NCI-H526 treated with DMSO at 0.1 percent for 48 hours (cell line): ENCODE measurements at regions not wholly inside any gene's neighbourhood (a gene's known extent, or its start where the extent isn't known, plus 50 kb on each side); places are given as distances from the start of the nearest gene placed in this dataset.

Source experiments
- DNase-seq: peaks from one replicate; lab custom pipeline; 2025; lab: John Stamatoyannopoulos, UW

DNA sequence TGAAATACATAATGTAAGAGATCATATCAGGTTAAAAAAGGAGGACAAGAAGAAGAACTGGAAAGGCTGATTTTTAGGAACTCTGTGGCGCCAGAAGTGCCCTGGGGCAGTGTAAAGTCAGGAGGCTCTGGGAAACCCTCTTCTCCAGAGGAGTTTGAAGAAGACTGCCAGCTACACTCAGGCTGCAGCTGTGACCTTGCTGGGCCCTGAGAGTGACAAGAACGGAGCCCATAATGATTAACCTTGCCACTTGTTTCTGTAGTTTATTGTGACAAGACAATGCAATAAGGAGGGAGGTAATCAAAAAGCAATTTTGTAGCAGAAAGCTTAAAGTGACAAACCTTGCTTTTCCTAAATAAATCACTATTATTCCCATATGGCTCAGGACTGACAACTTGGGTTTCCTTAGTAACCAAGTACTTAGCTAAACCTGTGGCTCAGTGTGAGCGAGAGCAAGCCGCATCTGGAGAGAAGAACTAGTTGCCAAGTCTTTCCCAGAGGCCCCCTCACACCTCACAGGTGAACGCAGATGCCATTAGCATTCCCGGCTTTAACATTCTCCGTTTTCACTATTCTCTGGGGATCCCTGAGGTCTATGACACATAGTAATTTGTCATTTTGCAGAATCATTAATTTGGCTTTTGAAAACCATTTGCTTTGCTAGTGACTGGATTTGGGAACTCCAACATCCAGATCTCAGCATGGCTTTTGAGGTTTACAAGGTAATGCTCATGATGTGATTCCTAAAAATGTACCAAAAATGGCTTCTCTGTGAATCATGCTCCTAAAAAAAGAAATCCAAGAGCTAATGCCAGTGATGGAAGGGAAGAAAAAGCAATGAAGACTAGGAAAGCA, 115.9 kb downstream of the OMA1 start:
- DNase-seq: no peak

DNA sequence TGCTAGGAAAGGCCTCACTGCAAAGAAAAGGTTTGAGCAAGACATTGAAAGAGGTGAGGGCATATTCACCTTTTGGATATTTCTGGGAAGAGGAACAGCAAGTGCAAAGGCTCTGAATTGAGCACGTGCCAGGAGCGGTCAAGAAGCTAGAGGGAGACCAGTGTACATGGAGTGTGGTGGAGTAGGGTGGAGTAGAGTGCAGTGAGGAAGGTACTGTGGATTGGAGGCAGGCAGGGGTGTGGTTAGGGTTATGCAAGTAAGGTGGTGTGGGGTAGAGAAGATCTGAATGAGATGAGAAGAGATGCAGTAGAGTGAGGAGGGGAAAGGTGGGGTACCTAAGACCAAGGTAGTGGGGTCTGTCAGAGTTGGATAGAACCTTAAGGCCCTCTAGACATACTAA, 119.6 kb downstream of the OMA1 start:
- DNase-seq: no peak

DNA sequence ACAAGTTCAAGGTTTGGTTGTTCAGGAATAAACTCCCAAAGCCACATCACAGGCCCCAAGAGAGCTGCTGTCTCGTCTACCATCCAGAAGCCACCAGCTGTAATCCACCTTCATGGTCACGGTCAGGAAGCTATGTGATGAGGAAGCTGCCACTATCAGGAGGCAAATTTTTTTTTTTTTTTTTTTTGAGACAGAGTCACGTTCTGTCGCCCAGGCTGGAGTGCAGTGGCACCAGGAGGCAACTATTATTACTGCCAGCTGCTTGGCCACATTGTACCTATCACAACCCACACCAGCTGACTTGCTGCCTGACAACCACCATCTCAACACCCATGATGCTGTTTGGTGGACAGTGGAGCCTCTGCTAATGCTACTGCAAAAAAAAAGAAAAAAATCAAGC, 124.1 kb downstream of the OMA1 start:
- DNase-seq: no peak

DNA sequence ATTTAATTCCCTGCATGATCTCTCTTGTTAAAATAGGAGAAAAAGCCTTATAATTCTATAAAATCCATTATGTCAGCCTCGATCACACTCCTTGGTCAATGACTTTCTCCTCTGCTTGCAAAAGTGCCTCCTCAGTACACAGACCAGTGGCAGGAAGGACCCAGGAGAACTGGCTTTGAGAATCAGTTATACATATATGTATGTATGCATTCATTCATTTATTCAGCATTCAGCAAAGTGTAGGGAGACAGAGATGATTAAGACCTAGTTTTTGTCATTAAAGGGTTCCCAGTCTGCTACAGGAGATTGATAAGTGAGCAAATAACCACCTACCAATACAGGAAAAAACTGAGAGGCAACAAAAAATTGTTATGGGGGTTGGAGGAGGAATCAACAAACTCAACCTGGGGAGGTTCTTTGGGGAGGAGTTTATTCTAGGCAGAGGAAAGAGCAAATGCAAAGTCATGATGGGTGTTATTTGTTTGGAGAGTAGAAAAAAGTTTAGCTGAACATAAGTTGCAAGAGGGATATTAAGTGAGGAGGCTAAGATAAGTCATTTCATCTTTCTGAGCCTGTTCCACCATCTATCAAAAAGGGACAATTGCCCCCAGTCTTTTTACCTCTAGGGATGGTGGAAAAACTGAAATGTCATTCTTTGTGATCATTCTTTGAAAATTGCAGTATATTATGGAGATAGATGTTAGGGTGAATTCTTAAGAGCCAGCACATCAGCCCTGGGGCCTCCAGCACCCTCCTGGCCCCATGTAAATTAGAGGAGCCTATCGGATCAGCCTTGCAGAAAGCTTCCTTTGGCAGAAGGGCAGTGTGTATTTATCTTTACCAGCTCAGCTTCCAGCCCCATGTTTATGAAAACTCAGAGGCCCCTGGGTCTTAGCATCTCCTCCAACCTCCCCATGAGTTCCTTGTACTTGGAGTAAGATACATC, 128.0 kb downstream of the OMA1 start:
- no peak for DNase-seq

DNA sequence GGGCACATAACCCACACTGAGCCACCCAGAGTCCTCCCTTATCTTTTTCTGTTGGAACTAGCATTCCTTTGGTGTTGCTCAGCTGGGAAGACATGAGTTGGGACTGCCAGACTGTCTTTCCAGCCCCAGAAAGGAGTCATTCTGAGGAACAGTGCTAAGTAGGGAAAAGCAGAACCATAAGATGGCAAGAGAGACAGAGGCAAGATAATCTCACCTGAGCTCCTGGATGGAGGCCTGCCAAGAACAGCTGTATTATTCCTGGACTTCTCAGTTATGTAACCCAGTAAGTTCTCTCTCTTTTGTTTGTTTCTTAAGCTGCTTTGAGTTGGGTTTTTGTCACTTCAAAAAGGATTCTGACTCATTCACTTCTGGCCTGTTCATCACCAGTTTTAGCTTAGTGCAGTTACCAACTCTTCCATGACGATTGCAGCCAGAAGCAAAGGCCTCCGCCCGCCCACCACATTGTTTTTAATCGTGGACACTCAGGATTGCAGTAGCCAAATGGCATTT, 134.4 kb downstream of the OMA1 start:
- no peak for DNase-seq

DNA sequence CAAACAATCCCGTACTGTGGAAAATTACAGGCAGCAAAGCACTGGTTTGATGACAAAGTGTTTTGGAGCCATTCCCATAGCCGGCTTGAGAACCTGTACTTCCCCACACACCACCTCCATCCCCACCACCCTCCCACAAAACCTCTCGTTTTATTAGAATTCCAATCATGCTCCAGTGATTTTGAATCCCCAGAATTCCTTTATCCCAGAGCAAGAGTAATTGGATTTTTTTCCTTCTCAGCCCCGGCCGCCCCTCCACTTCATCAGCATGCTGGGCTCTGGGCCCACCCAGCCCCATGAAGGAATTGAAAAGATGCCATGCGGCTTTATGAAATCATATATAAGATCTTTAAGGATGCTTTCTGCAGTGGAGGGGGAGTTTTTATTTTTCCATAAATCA, 136.6 kb downstream of the OMA1 start:
- DNase-seq: no peak

- no peak for DNase-seq
These were observed 137.2 kb downstream of the OMA1 start for GRCh38 chr1:58409336-58409735.

DNA sequence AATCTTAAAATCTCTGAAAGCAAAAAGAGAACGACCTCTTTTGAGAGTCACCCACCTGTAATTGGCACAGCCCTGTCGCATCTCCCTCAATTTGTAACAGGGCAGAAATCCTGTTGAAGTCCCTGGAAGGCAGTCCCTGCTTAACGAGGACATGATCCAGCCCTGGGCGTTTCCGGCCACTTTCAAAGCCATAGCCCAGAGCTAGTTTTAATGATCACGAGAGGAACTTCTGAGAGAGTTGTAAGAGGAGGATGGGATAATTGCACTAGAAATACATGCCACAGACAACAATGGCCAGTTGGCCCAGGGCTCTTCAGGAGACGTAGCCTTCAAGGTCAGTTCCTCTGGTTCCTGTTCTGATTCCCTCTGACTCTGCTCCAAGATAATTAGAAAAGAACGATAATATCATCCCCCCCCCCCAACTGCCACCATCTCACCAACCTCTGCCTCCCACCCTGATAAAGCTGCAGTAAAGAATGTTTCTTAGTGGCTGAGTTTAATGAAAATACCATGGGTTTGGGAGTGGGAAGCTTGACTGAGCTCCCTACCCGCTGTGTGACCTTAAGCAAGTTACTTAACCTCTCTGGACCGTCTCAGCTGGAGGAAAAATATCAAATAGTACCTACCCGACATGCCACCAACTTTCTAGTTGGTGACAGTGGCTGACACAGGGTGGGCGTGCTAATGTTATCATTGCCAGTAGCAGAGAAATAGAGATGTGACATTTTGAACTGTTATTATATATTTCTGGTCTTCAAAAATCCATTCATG, 140.0 kb downstream of the OMA1 start:
- DNase-seq: no peak

- DNase-seq: no peak
These were observed 140.9 kb downstream of the OMA1 start for GRCh38 chr1:58405660-58406059.

GRCh38 chr1:58403894-58404293, 142.6 kb downstream of the OMA1 start:
- DNase-seq: no peak

DNA sequence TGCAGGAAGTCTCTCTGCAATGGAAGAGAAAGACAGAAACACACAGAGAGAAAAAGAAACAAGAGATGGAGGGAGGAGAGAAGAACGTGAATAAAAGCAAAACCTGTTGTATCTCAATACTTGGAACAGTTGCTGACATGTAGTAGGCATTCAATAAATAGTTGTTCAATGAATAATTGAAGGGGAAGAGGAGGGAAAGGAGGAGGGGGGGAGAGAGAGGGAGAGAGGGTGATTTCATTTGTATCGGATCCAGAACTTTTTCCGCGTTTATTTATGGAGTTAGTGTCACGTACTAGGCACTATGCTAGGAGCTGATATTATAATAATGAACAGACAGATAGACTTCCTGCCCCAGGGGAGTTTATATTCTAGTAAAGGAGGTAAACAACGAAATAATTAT, 144.1 kb downstream of the OMA1 start:
- DNase-seq: no peak

DNA sequence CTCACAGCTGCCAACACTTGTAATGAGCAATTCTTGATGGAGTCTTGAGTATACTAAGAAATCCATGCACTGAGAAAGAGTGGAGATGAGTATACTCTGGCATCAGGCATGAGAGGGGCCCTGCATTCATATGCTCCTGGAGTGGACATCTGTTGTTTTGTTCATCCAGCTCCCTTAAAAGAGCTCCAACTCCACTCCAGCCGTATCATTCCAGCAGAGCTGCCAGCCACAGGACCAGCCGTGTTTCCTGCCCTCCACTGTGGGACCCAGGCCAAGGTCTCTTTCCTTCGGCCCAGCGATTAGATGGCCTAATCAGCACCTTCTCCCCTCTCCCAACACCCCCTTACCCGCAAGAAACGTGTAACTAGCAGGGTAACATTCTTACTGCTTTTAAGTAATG, 144.5 kb downstream of the OMA1 start:
- no peak for DNase-seq

GRCh38 chr1:58399176-58399575, 147.3 kb downstream of the OMA1 start:
- peak; percentile 76 for DNase-seq

DNA sequence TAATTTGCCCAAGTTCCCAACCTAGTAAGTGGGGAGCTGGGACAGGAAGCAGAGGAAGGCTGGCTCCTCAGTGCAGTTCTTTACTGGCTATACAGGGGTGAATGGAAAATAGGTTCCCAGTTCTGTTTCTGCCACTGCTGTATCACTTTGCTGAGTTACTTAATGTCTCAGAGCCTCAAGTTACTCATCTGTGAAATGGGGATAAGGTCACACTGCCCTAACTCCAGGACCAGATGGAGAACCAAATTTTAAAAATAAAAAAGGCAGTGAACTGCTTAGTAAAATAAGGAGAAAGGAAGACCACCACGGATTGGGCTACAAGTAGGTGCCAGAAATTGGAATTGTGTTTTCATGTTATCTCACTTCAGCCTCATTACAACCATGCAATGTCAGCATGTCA, 147.8 kb downstream of the OMA1 start:
- DNase-seq: no peak

- no peak for DNase-seq
These were observed 149.2 kb downstream of the OMA1 start for GRCh38 chr1:58397187-58397820.

- DNase-seq: no peak
These were observed 150.4 kb downstream of the OMA1 start for GRCh38 chr1:58396150-58396549.

GRCh38 chr1:58395355-58395754, 151.2 kb downstream of the OMA1 start:
- no peak for DNase-seq

DNA sequence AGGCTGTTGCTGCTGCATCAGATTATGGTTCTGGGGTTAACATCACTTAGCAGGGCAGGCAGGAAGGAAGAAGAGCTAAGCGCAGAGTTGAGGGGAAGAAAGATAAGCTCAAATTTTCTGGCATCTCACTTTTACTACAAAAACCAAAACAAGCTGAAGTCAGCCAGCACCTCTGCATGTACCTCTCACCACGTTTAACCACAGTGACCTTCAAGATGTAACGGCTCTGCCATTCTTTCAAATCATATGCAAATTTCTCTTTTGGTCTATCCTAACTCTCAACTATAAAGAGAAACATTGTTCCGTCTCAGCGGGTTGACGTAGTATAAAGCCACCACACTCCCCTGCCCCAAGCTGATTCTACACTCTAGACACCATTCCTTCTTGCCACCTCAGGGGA, 154.4 kb downstream of the OMA1 start:
- DNase-seq: peak; percentile 97

DNA sequence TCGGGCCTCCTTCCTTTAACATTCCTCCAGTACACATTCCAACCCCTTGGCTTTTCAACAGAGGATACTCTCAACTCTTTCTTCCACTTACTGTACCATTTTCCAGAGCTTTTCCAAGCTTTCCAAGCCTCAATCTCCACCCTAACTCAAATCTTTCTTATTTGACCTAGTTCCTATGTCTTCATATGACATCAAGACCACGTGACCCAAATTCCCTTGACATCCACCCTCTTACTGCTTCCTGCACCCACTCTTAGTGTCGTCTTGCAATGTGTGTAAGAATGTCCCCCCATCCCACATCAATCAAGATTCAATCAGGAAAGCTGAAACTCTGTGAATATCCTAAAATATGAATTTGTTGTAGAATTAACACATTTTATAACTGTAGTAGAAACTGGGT, 155.0 kb downstream of the OMA1 start:
- no peak for DNase-seq

DNA sequence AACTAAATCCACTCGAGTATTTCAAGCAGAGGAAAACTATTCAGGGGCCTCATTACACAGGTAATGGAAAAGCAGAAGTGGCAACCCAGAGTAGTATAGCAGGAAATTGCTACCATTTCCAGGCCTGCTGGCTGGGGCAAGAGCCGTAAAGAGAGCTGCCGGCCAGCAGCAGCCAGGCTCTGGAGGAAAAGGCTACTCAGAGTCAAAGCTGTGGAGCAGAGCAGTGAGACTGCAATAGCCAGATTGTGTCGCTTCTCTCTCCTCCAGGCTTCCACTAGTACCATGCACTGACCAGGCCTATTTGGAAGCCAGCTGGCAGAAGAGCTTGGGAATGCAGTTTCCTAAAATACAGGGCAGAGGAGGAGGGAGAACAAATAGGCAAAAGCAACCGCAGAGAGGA, 155.5 kb downstream of the OMA1 start:
- DNase-seq: peak; percentile 27

DNA sequence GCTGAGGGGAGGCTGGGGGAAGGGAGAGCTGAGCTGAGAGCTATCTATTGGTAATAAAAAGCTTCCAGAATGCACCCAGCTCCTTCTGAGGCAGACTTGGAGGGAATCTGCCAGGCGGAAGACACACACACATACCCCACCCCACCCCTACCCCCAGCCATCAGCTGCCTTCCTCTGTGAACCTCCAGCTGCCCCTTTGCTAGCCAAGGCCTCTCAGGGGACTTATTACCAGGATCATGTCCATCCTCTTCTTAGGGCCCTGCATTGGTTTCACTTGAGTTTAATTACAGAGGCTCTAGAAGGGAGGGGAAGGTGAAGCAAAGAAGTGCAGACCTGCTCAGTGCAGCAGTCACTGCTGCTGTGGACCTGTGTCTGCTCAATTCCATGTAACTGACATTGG, 156.4 kb downstream of the OMA1 start:
- DNase-seq: peak; percentile 45

DNA sequence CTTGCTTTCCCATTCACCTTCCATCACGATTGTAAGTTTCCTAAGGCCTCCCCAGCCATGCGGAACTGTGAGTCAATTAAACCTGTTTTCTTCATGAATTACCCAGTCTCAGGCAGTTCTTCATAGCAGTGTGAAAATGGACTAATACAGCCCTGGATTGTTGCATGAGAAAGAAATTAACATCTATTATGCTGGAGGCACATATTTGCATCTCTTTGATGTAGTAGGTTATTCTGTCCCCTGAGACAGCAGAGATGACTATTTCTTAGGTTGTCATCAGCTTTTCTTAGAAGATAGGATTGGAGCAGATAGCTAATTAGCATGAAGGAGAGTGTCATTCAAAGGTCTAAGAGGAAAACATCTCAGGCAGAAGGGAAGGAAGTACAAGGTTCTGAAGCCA, 166.2 kb downstream of the OMA1 start:
- no peak for DNase-seq
